NT2/D1 (cell line): ENCODE measurements at regions not wholly inside any gene's neighbourhood (a gene's known extent, or its start where the extent isn't known, plus 50 kb on each side); places are given as distances from the start of the nearest gene placed in this dataset.

Experiments used
- SUZ12 ChIP-seq: IDR thresholded peaks from 2 replicates; pipeline ENCODE4 v1.6.1; 2011; ENCODE audit not compliant: insufficient read length, insufficient read depth; ENCODE audit errors: extremely low read depth
- YY1 ChIP-seq: IDR thresholded peaks from 2 replicates; pipeline ENCODE4 v1.6.1; 2011; ENCODE audit not compliant: insufficient read length, insufficient read depth
- ZNF274 ChIP-seq: IDR thresholded peaks from 2 replicates; pipeline ENCODE4 v1.6.1; 2011; ENCODE audit warnings: mild to moderate bottlenecking, low read depth, low read length

DNA sequence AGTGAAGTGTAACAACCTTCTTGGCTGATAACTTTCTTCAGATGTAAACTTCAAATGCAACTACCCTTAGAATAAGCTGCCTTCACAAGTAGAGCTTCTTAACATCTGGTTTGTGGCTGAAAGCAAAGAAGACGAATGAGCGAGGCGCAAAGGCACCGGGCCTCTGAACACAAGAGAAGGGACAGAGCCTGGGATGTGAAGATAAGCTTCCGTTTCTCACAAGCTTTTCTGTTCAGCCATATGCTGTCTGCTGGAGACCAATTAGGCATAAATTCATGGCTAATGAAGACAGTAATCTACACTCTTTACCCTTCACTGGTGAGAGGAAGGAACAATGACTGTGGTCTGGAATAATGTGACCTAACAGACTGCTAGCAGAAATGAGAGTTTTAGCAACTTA lies 195.2 kb downstream of the ATXN7L3B start:
- TF ChIP-seq YY1 (no peak), ZNF274 (no peak), SUZ12 (no peak)
